ENCODE measurements at regions not wholly inside any gene's neighbourhood (a gene's known extent, or its start where the extent isn't known, plus 50 kb on each side); places are given as distances from the start of the nearest gene placed in this dataset.

- H3K9ac ChIP-seq (ENCODE audit: low read depth in 1 of 2, low read length in 2 of 2), result no peak overlapping the region
- WGBS, result 7% methylated on average over 1 of the region's 1 CpG
- DNase-seq (ENCODE audit: low spot score), result no peak
- no peaks in the 10 kb centered on the region for H3K36me3 ChIP-seq (ENCODE audit: control insufficient read depth in 4 of 4, insufficient read depth in 3 of 4, low read depth in 1 of 4, low read length in 3 of 4)
- no peaks in the 10 kb centered on the region for H3K27me3 ChIP-seq (ENCODE audit: control insufficient read depth in 4 of 4, insufficient read depth in 4 of 4, low read length in 3 of 4)
- H3K4me3 ChIP-seq (ENCODE audit: low read depth in 1 of 3, low read length in 3 of 3), result no peak overlapping the region
- TF ChIP-seq JUND (IDR thresholded peaks at IDR 0.05) (no peak), FOXA1 (IDR thresholded peaks at IDR 0.05) (no peak), ATF3 (IDR thresholded peaks at IDR 0.05) (no peak), ZBTB33 (IDR thresholded peaks at IDR 0.05) (no peak), HNF4A (conservative IDR thresholded peaks at IDR 0.05) (no peak), FOXA2 (IDR thresholded peaks at IDR 0.05) (no peak), RAD21 (IDR thresholded peaks at IDR 0.05) (no peak), RXRA (IDR thresholded peaks at IDR 0.05) (no peak), YY1 (IDR thresholded peaks at IDR 0.05) (no peak), SP1 (IDR thresholded peaks at IDR 0.05) (no peak), GABPA (IDR thresholded peaks at IDR 0.05 in 1 of 2, conservative IDR thresholded peaks at IDR 0.05 in 1 of 2) (no peak), NR2F2 (IDR thresholded peaks at IDR 0.05) (no peak), HNF4G (IDR thresholded peaks at IDR 0.05) (no peak), EGR1 (IDR thresholded peaks at IDR 0.05; ENCODE audit: low read depth in 2 of 2) (no peak), TAF1 (conservative IDR thresholded peaks at IDR 0.05) (no peak)
- TF ChIP-seq, protein P1, sequence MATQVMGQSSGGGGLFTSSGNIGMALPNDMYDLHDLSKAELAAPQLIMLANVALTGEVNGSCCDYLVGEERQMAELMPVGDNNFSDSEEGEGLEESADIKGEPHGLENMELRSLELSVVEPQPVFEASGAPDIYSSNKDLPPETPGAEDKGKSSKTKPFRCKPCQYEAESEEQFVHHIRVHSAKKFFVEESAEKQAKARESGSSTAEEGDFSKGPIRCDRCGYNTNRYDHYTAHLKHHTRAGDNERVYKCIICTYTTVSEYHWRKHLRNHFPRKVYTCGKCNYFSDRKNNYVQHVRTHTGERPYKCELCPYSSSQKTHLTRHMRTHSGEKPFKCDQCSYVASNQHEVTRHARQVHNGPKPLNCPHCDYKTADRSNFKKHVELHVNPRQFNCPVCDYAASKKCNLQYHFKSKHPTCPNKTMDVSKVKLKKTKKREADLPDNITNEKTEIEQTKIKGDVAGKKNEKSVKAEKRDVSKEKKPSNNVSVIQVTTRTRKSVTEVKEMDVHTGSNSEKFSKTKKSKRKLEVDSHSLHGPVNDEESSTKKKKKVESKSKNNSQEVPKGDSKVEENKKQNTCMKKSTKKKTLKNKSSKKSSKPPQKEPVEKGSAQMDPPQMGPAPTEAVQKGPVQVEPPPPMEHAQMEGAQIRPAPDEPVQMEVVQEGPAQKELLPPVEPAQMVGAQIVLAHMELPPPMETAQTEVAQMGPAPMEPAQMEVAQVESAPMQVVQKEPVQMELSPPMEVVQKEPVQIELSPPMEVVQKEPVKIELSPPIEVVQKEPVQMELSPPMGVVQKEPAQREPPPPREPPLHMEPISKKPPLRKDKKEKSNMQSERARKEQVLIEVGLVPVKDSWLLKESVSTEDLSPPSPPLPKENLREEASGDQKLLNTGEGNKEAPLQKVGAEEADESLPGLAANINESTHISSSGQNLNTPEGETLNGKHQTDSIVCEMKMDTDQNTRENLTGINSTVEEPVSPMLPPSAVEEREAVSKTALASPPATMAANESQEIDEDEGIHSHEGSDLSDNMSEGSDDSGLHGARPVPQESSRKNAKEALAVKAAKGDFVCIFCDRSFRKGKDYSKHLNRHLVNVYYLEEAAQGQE (IDR thresholded peaks at IDR 0.05), result no peak
- TF ChIP-seq, protein P2, sequence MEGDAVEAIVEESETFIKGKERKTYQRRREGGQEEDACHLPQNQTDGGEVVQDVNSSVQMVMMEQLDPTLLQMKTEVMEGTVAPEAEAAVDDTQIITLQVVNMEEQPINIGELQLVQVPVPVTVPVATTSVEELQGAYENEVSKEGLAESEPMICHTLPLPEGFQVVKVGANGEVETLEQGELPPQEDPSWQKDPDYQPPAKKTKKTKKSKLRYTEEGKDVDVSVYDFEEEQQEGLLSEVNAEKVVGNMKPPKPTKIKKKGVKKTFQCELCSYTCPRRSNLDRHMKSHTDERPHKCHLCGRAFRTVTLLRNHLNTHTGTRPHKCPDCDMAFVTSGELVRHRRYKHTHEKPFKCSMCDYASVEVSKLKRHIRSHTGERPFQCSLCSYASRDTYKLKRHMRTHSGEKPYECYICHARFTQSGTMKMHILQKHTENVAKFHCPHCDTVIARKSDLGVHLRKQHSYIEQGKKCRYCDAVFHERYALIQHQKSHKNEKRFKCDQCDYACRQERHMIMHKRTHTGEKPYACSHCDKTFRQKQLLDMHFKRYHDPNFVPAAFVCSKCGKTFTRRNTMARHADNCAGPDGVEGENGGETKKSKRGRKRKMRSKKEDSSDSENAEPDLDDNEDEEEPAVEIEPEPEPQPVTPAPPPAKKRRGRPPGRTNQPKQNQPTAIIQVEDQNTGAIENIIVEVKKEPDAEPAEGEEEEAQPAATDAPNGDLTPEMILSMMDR (IDR thresholded peaks at IDR 0.05; ENCODE audit: low read depth, low read length, missing input control), result no peak
- TF ChIP-seq, protein P3, sequence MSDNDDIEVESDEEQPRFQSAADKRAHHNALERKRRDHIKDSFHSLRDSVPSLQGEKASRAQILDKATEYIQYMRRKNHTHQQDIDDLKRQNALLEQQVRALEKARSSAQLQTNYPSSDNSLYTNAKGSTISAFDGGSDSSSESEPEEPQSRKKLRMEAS (IDR thresholded peaks at IDR 0.05), result no peak
- no peaks in the 10 kb centered on the region for H3K4me1 ChIP-seq (ENCODE audit: control insufficient read depth in 4 of 4, insufficient read depth in 4 of 4, low read length in 3 of 4)
- no peak overlapping the region for H3K27ac ChIP-seq (ENCODE audit: low read depth in 1 of 2, low read length in 2 of 2)
- H3K9me3 ChIP-seq (ENCODE audit: control insufficient read depth in 4 of 4, low read length in 3 of 4), result no peaks in the 10 kb centered on the region
Measured at GRCh38 chr12:42985506-42985905, 396.0 kb upstream of the PRICKLE1 start.

All from liver (tissue), 8 donors.